Peyer's patch (tissue), 4 donors: ENCODE measurements at regions not wholly inside any gene's neighbourhood (a gene's known extent, or its start where the extent isn't known, plus 50 kb on each side); places are given as distances from the start of the nearest gene placed in this dataset.

ENCODE experiments used
- POLR2A ChIP-seq, 2 donors: fragments of 450-650 bp; IDR thresholded peaks; one replicate each; pipeline ENCODE4 v1.5.1; 2017; ENCODE audit warnings: antibody characterized with exemption in 2 of 2, mild to moderate bottlenecking in 2 of 2, moderate library complexity in 2 of 2
- TF ChIP-seq, protein P1 (sequence below), 6 experiments: fragments of 450-650 bp in 4 of 6; fragments of 200-600 bp in 2 of 6; sonication (generic) in 1 of 6; IDR thresholded peaks; one replicate each; pipeline ENCODE4 v1.5.1; 2017 to 2019; ENCODE audit warnings: antibody characterized with exemption in 6 of 6, mild to moderate bottlenecking in 3 of 6, moderate library complexity in 1 of 6

DNA sequence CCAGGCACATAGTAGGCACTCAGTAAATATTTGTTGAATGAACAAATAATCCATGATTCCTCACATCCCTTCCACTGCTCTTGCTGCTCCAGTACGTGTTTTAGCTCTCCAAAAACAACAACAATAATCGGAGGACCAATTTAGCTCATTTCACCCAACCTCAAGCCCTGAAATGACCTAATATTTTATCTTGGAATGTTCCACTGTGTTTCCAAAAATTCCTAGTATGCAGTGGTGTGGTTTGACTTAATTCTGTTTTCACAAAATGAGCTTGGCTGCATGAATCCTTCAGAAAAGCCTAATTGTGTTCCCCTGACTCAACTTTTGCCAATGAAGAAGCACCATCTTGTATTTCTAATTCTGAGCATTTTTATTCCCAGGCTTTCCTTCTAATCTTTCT lies 168.0 kb upstream of the PHACTR1 start:
- TF ChIP-seq, protein P1, sequence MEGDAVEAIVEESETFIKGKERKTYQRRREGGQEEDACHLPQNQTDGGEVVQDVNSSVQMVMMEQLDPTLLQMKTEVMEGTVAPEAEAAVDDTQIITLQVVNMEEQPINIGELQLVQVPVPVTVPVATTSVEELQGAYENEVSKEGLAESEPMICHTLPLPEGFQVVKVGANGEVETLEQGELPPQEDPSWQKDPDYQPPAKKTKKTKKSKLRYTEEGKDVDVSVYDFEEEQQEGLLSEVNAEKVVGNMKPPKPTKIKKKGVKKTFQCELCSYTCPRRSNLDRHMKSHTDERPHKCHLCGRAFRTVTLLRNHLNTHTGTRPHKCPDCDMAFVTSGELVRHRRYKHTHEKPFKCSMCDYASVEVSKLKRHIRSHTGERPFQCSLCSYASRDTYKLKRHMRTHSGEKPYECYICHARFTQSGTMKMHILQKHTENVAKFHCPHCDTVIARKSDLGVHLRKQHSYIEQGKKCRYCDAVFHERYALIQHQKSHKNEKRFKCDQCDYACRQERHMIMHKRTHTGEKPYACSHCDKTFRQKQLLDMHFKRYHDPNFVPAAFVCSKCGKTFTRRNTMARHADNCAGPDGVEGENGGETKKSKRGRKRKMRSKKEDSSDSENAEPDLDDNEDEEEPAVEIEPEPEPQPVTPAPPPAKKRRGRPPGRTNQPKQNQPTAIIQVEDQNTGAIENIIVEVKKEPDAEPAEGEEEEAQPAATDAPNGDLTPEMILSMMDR (IDR thresholded peaks at IDR 0.05), result no peak
- no peak for TF ChIP-seq POLR2A (IDR thresholded peaks at IDR 0.05)
